Sigmoid colon (tissue), 6 donors: ENCODE measurements at regions not wholly inside any gene's neighbourhood (a gene's known extent, or its start where the extent isn't known, plus 50 kb on each side); places are given as distances from the start of the nearest gene placed in this dataset.

Source experiments
- DNase-seq: peaks from one replicate; pipeline ENCODE4 v3.0.0-alpha.2; 2019
- H3K27ac ChIP-seq, 4 donors: fragments of 200-600 bp; sonication (generic); one replicate each; pipeline ENCODE4 v1.5.1; 2016 to 2019; ENCODE audit warnings: mild to moderate bottlenecking in 1 of 4
- H3K27me3 ChIP-seq, 3 donors: fragments of 200-600 bp; sonication (generic); one replicate each; pipeline ENCODE4 v1.5.1; 2019; ENCODE audit warnings: mild to moderate bottlenecking in 1 of 3
- H3K36me3 ChIP-seq, 4 donors: fragments of 200-600 bp; sonication (generic); one replicate each; pipeline ENCODE4 v1.5.1; 2016 to 2019
- H3K4me1 ChIP-seq, 4 donors: fragments of 200-600 bp; sonication (generic); one replicate each; pipeline ENCODE4 v1.5.1; 2017 to 2019
- H3K4me3 ChIP-seq, 4 donors: fragments of 200-600 bp; sonication (generic); one replicate each; pipeline ENCODE4 v1.5.1; 2017 to 2019; ENCODE audit warnings: mild to moderate bottlenecking in 2 of 4, moderate library complexity in 1 of 4
- H3K9me3 ChIP-seq, 4 donors: fragments of 200-600 bp in 3 of 4; sonication (generic) in 3 of 4; one replicate each; pipeline versions ENCODE4 v1.5.1 to v1.6.1; 2013 to 2019
- CTCF ChIP-seq, 4 experiments: fragments of 450-650 bp in 3 of 4; fragments of 200-600 bp in 1 of 4; IDR thresholded peaks; one replicate each; pipeline ENCODE4 v1.5.1; 2016 to 2019; ENCODE audit warnings: antibody characterized with exemption in 4 of 4, mild to moderate bottlenecking in 3 of 4, moderate library complexity in 2 of 4
- EP300 ChIP-seq, 4 donors: sonication (generic); formaldehyde crosslinking; IDR thresholded peaks; one replicate each; pipeline ENCODE4 v1.6.1; 2017; ENCODE audit warnings: antibody characterized with exemption in 4 of 4
- POLR2A ChIP-seq, 2 donors: fragments of 450-650 bp; IDR thresholded peaks; one replicate each; pipeline ENCODE4 v1.6.1; 2016; ENCODE audit warnings: antibody characterized with exemption in 2 of 2, mild to moderate bottlenecking in 2 of 2, moderate library complexity in 2 of 2
- POLR2AphosphoS5 ChIP-seq, 4 donors: sonication (generic); formaldehyde crosslinking; IDR thresholded peaks; one replicate each; pipeline ENCODE4 v1.6.1; 2017; ENCODE audit warnings: antibody characterized with exemption in 4 of 4
- WGBS, 2 donors: extraction: QIAGEN DNeasy Blood & Tissue Kit; methylation state at CpG; one replicate each; pipeline ENCODE4 v1.1.7; 2013; 5-methylcytosine and 5-hydroxymethylcytosine counted together
- intact Hi-C: fragments of 100-400 bp; cut with DNase I; formaldehyde crosslinking; loops from one replicate; pipeline ENCODE4 v1.15.1; 2023
- donor health status: healthy with polysubstance abuse.
- donor health status: healthy.

GRCh38 chr13:112204346-112205327, 137.7 kb downstream of the SOX1 start:
- Histone ChIP-seq H3K4me3 (no peak overlapping the region), H3K9me3 (no peaks in the 10 kb centered on the region), H3K36me3 (no peaks in the 10 kb centered on the region), H3K27me3 (peaks cover 0 to 85% (median 44%) of the 10 kb centered on the region in 3 donors), H3K4me1 (peaks cover 0 to 9% (median 0%) of the 10 kb centered on the region in 4 donors), H3K27ac (no peak overlapping the region)
- WGBS, 2 donors: 22 to 24% methylated on average over 33 of the region's 33 CpGs
- intact Hi-C loops: no loop called here
- no peak for DNase-seq
- TF ChIP-seq EP300 (IDR thresholded peaks at IDR 0.05): no peak
- TF ChIP-seq POLR2A (IDR thresholded peaks at IDR 0.05): no peak
- no peak for TF ChIP-seq POLR2AphosphoS5 (IDR thresholded peaks at IDR 0.05)
- TF ChIP-seq CTCF (IDR thresholded peaks at IDR 0.05): no peak

- Histone ChIP-seq H3K27ac (no peak overlapping the region), H3K9me3 (no peaks in the 10 kb centered on the region), H3K4me1 (peaks cover 0 to 9% (median 0%) of the 10 kb centered on the region in 4 donors), H3K36me3 (no peaks in the 10 kb centered on the region), H3K27me3 (peaks cover 0 to 78% (median 44%) of the 10 kb centered on the region in 3 donors), H3K4me3 (no peak overlapping the region)
- TF ChIP-seq POLR2A (IDR thresholded peaks at IDR 0.05) (no peak), CTCF (IDR thresholded peaks at IDR 0.05) (no peak), POLR2AphosphoS5 (IDR thresholded peaks at IDR 0.05) (no peak), EP300 (IDR thresholded peaks at IDR 0.05) (no peak)
- DNase-seq: no peak
- intact Hi-C loops: no loop called here
- WGBS, 2 donors: 33 to 60% methylated on average over 12 of the region's 12 CpGs
Measured at GRCh38 chr13:112205990-112206389, 139.0 kb downstream of the SOX1 start.

GRCh38 chr13:112207129-112207528, 140.2 kb downstream of the SOX1 start:
- TF ChIP-seq EP300 (IDR thresholded peaks at IDR 0.05) (no peak), POLR2AphosphoS5 (IDR thresholded peaks at IDR 0.05) (no peak), CTCF (IDR thresholded peaks at IDR 0.05) (no peak), POLR2A (IDR thresholded peaks at IDR 0.05) (no peak)
- no peaks in the 10 kb centered on the region for H3K36me3 ChIP-seq
- peaks cover 0 to 69% (median 36%) of the 10 kb centered on the region in 3 donors for H3K27me3 ChIP-seq
- DNase-seq: no peak
- intact Hi-C loops: no loop called here
- H3K27ac ChIP-seq: no peak overlapping the region
- H3K9me3 ChIP-seq: no peaks in the 10 kb centered on the region
- H3K4me1 ChIP-seq: peaks cover 0 to 9% (median 0%) of the 10 kb centered on the region in 4 donors
- no peak overlapping the region for H3K4me3 ChIP-seq
- 63 to 79% methylated on average over 11 of the region's 11 CpGs for WGBS, 2 donors

DNA sequence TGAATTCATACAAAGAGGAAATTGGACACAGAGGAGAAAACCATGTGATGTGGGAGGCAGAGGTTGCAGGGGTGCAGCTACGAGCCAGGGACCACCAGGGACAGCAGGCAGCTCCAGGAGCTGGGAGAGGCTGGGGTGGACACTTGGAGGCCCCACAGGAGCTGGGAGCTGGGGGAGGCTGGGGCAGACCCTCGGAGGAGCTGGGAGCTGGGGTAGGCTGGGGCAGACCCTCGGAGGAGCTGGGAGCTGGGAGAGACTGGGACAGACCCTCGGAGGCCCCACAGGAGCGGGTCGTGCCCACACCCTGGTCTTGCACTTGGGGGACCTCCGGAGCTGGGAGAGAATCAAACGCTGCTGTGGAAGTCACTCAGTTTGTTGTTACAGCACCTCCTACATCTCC, 141.7 kb downstream of the SOX1 start:
- intact Hi-C loops: no loop called here
- Histone ChIP-seq H3K27me3 (peaks cover 0 to 70% (median 31%) of the 10 kb centered on the region in 3 donors), H3K4me3 (no peak overlapping the region), H3K36me3 (no peaks in the 10 kb centered on the region), H3K4me1 (peaks cover 0 to 9% (median 0%) of the 10 kb centered on the region in 4 donors), H3K9me3 (no peaks in the 10 kb centered on the region), H3K27ac (no peak overlapping the region)
- no peak for TF ChIP-seq POLR2A (IDR thresholded peaks at IDR 0.05)
- TF ChIP-seq POLR2AphosphoS5 (IDR thresholded peaks at IDR 0.05): no peak
- TF ChIP-seq EP300 (IDR thresholded peaks at IDR 0.05): no peak
- no peak for TF ChIP-seq CTCF (IDR thresholded peaks at IDR 0.05)
- WGBS, 2 donors: 81 to 87% methylated on average over 8 of the region's 8 CpGs
- DNase-seq: no peak
